ENCODE measurements at regions not wholly inside any gene's neighbourhood (a gene's known extent, or its start where the extent isn't known, plus 50 kb on each side); places are given as distances from the start of the nearest gene placed in this dataset.
"Not testable (repeated sequence)": the region's sequence is repeated elsewhere in the genome, so short reads cannot be mapped to it uniquely, and the experiment has no call there.

DNA sequence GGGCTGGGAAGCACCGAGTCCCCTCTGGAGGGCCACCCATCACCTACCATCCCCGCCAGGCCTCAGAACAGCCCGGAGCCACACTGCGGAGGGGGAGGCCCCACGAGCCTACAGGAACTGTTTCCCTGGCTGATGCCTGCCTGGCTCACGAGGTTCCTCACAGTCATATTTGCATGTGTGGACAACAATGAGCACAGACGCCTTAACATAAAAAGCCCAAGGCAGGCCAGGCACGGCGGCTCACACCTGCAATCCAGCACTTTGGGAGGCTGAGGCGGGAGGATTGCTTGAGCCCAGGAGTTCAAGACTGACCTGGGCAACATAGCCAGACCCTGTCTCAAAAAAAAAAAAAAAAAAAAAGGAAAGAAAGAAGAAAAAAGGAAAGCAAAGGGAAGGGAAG, 125.9 kb downstream of the FAM53A start:
- DNase-seq, result no peak

DNA sequence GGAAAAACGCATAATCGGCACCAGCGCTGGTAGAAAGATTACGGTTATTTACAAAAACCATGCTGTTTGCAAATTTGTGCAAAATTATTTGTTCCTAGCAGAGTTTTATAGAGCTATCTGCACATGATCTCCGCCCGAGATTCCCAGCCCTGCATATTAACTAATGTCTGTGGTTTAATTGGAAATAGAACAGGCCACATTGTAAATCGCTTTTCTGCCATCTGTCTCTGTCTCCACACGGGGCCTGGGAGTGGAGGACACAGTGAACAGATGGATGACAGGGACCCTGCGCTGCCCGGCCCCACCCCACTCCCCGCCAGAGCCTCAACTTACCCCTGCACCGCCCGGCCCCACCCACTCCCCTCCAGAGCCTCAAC, 126.9 kb downstream of the FAM53A start:
- no peak for DNase-seq

DNA sequence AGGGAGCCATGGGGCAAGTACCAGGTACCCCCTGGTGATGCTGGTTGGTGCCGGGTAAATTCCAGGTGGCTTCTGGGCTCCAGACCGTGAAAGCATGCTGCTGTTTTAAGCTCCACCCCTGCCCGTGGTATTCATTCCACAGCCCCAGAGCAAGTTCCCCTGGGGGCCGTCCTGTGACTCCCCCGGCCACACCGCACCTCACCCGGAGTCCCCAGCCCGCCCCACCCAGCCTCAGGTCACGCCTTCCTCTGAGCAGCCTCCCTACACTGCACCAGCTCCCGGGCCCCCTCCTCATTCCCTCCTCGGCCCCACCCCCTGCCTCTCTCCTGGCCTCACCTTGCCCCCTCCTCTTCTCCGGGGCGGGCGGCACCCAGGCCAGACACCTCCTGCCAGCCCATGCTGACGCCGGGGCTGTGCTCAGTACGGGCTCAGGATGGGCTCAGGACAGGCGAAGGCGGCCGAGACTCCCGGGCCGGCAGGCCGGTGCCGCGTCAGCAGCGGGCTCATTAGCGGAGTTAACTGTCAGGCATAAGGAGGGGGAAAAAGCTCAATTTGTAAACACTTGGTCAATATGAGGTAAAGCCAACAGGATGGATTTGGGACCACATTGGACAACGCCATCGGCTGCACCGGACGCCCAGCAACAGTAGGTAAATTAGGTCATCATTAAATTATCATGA, 127.4 kb downstream of the FAM53A start:
- no peak for DNase-seq

DNA sequence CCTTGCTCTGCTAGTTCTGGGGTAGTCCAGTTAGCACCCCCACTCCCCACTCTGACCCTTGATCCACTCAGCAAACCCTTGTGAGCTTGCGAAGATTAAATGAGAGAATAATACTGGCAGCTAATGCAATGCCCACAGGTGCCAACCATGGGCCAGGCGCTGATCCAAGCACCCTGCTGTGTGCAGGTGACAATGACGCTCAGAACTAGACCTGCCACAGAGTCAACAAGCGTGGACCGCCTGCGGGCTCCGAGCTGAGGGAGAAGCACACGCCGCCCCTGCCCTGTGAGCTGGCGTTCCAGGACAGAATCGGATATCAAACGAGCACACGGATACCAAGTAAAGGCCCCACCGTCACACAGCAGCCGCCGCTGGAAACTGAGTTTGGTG, 129.2 kb downstream of the FAM53A start:
- no peak for DNase-seq

DNA sequence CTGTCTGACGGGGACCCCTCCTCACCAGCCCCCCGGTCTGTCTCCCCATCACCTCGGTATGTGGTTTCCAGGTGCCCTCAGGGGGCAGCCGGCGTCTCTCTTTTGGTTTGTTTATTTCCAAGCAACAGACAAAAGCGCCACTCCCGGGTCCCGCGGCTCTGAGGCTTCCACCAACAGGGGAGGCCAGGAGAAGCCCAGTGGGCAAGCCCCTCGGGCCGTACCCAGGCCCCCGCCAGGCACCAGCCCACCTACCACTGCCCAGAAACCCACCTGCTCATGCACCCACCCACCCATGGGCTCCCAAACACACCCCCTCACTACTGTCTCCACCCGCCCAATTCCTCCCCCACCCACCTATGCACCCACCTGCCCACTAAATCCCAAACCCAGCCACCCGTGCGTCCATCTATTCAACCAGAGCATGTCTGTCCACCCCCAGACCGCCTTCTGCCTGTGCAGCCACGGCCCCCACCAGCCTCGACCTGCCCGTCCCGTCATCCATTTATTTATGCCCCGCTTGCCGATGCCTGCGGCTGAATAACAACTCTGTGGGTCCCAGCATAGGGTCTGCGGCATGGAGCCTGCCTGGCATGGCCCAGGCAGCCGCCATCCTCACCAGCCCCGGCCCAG, 129.8 kb downstream of the FAM53A start:
- DNase-seq, result no peak

DNA sequence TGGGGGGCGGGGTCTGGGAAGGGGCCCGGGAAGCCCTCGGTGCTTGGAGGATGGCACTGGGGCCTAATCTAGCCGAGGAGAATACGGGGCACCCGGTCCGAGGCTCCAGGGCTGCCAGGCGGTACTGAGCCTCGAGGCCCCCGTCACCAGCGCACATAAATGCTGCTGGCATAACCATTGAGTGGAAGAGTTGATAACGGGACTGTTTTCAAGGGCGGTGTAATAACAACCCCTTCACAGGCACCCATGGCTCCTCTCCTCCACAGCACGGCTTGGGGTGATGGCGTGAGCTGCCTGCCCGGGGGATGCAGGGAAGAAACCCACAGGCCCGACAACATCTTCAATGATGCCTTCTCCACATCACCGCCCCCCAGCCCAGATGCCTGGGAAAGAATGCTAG, 130.7 kb downstream of the FAM53A start:
- no peak for DNase-seq

DNA sequence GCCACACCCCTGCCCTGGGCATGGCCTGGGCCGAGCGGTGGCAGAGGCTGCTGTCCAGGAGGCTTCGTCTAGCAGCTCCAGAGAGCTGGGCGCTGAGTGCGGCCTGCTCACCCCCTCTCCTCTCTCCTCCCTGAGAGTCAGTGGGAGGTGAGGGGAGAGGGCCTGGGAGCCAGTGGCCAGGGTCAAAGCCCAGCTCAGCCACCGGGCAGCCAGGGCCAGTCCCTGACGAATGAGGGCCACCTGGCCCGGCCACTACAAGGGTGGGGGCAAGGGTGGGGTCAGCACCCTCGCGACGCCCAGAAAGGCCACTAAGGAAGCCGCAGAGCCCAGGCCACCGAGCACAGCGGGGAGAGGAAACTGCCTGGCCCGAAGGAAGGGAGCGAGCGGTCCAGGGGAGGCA, 131.7 kb downstream of the FAM53A start:
- no peak for DNase-seq

DNA sequence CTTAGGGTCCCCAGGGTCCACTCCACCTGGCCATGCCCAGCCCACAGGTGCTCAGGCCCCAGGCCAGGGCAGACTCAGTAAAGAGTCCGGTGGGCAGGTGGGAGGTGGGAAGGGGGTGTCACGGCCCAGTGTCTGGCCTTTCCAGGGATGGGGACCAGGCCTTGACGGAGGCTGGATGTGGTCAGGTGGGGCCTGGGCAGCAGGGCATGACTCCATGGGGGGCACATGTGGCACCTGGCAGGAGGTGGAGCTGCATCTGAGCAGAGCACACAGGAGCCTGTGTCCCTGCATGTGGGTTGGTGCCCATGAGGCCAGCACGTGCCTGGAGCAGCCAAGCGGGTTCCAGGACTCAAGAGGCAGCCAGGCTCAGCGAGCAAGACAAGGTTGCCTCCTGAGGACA, 132.9 kb downstream of the FAM53A start:
- DNase-seq, result no peak

DNA sequence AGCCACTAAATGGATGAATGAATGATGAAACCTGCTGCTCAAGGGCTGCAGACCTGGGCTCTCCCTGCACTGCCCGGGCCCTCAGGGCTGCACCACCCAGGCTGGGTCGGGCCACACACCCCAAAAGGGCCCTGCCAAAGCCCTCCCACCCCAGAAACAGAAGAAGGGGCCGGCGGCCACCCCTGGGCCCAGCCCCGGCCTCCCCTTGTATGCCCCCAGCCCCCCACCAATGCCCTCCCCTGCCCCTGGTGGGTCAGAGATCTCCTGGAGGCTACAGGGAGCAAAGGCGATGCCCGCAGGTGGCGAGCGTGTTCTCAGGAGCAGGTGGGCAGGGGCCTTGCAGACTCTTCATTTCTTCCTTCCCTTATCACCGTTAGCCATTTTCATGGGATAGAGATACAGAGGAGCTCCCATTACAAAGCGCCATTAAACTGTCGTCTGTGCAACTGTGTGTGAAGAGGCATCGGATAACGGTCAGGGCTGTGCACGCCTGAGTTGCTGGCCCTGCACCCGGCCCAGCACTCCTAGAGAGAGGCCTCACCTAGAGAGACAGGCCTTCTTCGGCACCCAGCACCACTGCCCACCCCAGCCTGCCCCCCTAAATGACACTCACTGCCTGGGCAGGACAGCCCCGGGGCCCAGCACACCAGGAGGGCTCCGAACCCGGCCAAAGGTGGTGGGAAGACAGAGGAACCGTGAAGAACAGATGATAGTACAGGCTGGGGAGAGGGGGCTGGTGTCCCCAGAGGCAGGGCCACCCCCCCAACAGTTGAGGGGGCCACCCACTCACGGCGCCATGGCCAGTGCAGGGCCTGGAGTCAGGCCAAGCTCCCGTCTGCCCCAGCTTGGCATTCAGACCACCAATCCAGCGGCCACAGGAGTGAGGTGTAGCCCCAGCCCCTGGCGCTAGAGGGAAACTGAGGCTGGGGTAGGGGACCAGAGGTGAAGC, 133.7 kb downstream of the FAM53A start:
- no peak for DNase-seq

DNA sequence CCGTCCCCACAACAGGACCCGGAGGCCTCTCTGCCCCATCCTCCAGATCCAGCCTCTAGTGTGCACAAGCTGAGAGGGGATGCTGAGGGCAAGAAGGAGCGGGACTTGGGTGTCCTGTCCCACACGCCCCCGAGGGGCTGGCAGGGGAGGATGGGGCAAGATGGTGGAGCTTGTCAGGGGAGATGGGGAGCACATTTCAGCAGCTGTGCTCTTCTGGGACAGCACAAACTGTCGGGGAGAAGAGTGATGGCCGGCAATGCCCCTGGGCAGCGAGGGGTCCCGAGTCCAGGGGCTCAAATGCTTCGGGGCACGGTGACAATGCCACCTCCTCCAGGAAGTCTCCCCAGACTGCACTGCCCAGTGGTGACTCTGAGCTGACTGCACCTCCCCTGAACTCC, 134.5 kb downstream of the FAM53A start:
- DNase-seq, result no peak

DNA sequence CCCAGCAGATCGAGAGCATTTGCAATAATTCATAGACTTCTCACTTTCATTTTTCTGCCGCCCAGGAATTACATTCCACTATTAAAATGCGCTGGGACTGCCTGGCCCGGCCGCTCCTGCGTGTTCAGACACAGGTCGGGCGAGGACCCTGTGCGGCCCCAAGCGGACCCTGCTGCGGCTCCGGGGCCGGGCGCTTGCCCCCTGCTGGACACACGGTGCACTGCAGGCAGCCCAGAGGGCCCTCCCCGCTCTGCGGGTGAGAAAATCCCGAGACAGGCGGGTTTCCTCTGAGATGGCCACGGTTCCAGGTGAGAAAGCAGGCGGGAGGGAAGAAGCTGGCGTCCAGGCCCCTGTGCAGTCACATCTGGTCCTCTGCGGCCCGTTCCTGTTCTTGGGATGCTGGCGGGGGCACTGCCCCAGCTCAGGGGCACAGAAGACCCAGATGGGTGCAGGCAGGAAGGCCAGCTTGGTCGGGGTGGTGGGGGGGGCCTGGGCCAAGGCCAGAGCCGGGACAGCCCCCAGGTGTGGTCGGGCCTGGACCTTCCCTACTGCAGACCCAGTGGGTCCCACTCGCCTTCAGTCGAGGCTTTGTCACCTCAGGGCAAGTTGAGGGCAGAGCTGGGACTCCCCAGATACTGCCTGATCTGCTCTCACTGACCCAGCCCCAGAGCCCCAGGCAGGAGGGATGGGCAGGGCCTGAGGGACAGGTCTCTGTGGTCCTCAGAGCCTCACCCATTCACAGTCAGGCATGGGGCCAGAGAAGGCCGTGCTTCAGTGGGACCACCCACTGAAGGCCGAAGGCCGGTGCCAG, 135.1 kb downstream of the FAM53A start:
- DNase-seq, result not testable (repeated sequence)

DNA sequence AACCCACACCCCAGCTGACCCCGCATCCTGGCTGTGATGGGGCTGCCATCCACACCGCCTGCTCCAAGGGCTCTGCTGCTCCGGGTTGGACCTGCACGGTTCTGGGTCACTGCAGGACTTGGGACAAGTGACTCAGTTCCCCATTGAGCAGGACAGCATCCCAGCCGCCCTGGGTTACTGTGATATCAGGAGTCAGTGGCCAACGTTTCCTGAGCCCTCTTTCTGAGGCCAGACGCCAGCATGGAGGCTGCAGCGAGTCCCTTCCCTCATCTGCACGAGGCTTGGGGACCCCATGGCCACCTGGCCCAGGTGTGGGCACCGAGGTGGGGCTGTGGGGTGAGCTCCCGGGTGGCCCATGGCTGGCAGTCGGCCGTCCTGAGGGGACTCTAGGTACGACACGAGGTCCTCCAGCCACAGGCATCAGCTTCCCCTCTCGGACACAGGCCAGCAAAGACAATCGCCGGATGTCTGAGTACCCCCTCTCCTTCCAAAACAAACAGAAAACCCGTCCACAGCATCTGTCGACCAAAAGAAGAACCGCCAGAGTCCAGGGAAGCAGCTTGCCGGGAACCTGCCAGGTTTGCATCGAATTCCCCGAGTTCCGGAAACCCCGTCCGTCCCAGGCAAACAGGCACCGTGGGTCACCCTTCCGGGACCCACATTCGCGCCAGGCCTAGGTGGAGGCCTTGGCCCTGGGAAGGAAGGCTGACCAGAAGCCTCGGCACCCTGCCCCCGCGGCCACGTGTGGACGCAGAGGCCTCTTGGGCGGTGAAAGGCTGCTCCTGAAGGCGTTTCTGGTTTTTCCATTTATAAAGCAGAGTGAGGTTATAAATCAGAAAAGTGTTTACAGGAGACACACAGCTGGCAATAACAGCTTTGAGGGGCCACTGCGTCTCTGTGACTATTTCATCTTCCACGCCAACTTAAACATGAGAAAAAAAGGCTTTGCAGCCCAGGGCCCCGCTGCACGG, 136.0 kb downstream of the FAM53A start:
- no peak for DNase-seq

DNA sequence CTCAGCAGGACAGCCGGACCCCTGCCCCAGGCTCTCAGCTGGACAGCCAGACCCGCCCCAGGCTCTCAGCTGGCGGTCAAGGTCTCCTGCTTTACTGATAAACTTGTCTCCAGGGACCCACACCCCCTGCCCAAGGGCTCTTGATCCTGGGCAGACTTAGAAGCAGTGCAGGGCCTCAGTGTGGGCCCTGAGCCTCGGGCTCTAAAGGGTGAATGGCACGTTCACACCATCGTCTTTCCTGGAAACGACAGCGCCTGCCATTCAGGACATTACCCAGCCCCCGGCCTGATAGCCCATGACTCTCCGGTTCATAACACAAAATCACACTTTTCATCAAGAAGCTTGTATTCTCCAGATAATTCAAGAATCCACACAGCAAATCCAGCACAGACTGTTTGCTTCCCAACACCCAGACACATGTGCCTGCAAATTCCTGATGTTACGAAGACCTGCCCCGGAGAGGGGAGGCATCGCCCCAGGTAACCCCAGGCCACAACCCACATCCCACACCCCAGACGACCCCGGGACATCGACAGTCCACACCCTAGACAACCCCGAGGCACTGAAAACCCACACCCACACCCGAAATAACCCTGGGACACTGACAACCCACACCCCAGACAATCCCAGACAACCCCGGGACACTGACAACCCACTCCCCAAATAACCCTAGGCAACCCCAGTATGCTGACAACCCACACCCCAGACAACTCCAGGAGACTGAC, 136.8 kb downstream of the FAM53A start:
- no peak for DNase-seq

DNA sequence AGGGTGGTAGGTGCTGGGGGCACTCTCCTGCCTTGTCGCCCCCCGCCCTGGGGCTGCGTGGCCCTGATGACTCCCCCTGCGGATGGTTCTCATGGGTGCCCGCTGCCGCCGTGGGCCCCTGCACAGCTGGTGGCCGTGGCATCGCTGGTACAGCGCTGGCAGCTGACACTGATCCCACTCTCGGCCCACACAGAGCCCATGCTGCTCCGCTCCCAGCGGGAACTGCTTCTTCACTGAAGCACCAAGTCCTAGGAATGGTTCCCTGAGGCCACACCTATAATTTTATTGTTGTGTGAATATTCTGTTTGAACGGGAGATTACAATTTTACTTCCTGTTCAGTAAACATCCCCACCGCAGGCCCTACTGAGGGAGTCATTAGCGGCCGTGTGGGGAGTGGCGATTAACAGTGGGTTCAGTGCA, 138.6 kb upstream of the NKX1-1 start:
- DNase-seq, result no peak

DNA sequence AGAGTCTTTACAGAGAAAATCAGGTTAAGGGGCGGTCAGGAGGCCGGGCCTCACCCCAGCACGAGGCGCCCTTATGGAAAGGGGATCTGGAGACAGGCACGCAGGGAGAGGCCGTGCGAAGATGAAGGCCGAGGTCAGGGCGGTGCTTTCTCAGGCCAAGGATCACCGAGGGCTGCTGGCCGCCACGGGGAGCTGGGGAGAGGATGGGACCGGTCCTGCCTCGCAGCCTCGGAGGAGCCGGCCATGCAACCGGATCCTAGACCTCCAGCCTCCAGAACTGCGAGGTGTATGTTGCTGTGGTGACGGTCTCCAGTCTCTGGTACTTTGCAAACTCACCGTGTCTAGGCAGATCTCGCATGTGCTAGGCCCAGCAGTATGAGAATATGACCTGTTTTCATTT, 138.2 kb upstream of the NKX1-1 start:
- DNase-seq, result not testable (repeated sequence)

DNA sequence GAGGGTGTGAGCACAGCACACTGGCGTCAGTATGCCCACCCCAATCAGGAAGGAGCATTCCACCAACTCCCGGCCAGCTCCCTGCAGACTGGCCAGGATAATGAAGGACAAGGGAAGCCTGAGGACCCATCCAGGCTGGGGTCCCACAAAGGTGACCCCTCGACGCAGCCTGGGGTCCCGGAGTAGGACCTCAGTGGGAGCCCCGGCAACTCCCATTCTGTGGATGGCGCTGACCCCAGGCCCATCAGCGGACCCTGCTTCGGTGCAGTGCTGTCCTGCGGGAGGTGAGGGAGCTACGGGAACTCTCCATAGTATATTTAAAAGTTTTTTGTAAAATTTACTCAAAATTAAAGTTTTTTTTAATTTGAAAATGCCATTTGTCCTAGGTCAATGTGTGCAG, 137.7 kb upstream of the NKX1-1 start:
- DNase-seq, result no peak

DNA sequence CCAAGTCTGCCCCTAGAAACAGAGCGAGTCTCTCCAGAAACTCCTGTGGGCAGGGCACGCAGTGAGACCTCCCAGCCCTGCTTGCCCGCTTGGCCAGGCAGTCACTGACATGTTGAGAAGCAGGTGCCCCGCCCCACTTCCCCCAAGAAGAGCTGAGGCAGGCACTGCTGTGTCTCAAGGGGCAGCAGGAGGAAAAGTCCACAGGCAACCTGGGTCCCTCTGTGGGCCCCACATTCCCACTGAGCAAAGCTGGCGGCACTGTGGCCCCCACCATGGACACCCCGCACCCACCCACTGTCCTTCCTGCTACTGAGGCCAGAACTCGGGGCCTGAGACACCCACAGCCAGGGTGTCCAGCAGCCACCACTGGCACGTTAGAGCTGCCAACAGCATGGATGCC, 137.3 kb upstream of the NKX1-1 start:
- no peak for DNase-seq

DNA sequence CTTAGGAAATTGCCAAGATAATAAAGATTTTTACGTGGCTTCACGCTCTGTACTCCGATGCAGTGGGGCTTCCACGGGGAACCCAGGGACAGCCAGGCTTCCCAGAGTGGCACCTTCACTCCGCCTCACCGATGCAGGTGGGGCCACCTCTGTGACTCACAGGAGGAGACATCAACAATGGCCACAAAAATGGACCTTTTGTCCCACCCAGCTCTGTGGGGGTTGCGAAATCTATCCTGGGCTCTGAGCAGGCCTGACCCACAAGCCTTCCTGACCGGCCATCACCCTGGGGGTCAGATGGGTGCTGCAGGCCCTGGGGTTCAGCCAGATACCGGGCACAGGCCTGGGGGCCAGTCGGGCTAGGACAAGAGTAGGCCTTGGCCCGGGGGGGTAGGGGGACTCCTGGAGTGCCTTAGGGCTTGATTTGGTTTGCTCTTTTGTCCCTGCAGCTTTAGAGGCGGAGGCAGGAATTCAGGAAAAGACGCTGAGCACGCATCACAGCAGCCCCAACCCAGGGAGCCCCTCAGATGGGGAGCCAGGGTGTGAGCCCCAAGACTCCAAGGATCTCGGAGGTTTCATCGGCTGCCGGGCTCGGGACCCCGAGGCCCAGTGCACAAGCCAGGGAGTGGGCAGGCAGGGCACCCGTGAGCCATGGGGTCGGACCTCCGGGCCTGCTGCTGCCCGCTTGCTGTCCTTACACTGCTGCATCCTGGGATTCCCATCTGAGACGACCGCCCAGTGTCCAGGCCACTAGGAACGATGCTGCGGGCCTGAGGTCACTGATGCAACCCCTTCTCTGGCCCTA, 136.5 kb upstream of the NKX1-1 start:
- DNase-seq, result no peak

DNA sequence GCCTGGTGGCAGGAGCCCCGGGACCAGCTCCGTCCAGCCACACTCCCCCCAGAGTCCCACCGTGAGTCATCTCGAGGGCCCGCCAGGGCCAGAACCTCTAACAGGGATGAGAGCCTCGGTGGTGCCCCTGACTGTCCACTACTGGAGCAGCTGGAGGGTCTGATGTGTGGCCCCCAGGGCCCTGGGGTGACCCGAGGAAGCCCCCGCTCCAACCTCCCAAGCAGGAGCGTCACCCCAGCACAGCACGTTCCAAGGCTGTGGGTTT, 135.9 kb upstream of the NKX1-1 start:
- DNase-seq, result no peak

DNA sequence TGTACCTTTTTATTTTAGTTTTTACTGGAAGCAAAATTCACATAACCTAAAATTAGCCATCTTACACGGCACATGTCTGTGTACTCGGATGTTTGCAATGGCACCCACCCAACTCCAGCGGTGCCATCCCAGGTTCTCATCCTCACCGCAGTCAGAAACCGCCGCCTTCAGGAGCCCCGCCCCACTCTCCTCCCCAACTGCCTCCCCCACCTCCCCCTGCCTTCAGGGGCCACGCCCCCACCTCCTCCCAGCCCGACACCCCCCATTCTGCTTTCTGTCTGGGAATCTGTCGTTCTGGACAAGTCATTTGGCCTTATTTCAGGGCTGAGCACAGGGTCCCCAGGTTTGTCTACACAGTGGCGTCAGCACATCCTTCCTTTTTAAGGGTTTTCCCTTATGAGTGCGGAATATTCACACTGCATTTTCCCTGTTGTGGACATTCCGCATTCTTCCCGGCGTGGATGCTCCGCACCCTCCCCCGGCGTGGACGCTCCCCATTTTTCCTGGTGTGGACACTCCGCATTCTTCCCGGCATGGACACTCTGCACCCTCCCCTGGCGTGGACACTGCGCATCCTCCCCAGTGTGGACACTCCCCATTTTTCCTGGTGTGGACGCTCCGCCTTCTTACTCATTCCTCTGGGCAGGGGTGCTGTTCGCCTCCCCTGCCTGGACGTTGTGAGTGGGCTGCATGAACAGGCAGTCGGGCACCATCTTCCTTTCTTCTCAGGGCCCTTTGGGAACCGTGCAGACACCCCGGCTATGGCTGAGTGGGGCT, 135.4 kb upstream of the NKX1-1 start:
- DNase-seq, result no peak

Measured in MV-4-11 (cell line).